IPS-NIHi7 (cell line): ENCODE measurements at regions not wholly inside any gene's neighbourhood (a gene's known extent, or its start where the extent isn't known, plus 50 kb on each side); places are given as distances from the start of the nearest gene placed in this dataset.
"Not testable (repeated sequence)": the region's sequence is repeated elsewhere in the genome, so short reads cannot be mapped to it uniquely, and the experiment has no call there.

ENCODE experiments used
- DNase-seq: peaks from one replicate; pipeline ENCODE4 v3.0.0; 2012; ENCODE audit warnings: mixed read lengths; ENCODE audit errors: extremely low spot score

- DNase-seq: no peak
Measured at GRCh38 chr2:128596396-128597120, 277.9 kb upstream of the HS6ST1 start.

GRCh38 chr2:128597121-128597762, 278.6 kb upstream of the HS6ST1 start:
- no peak for DNase-seq

GRCh38 chr2:128598260-128598659, 279.6 kb upstream of the HS6ST1 start:
- DNase-seq: not testable (repeated sequence)

GRCh38 chr2:128598862-128599441, 280.3 kb upstream of the HS6ST1 start:
- DNase-seq: no peak

- no peak for DNase-seq
Measured at GRCh38 chr2:128599700-128600099, 281.0 kb upstream of the HS6ST1 start.

- no peak for DNase-seq
Measured at GRCh38 chr2:128600581-128601297, 282.1 kb upstream of the HS6ST1 start.

- DNase-seq: no peak
Measured at GRCh38 chr2:128601298-128602037, 282.8 kb upstream of the HS6ST1 start.

GRCh38 chr2:128602038-128602698, 283.5 kb upstream of the HS6ST1 start:
- DNase-seq: no peak

GRCh38 chr2:128602699-128603101, 284.0 kb upstream of the HS6ST1 start:
- no peak for DNase-seq

- DNase-seq: no peak
Measured at GRCh38 chr2:128603411-128603924, 284.8 kb upstream of the HS6ST1 start.

GRCh38 chr2:128604045-128604444, 285.4 kb upstream of the HS6ST1 start:
- no peak for DNase-seq

GRCh38 chr2:128604581-128604980, 285.9 kb upstream of the HS6ST1 start:
- DNase-seq: not testable (repeated sequence)

GRCh38 chr2:128605421-128605820, 286.8 kb upstream of the HS6ST1 start:
- no peak for DNase-seq

- no peak for DNase-seq
Measured at GRCh38 chr2:128605931-128606330, 287.3 kb upstream of the HS6ST1 start.

GRCh38 chr2:128606837-128607236, 288.2 kb upstream of the HS6ST1 start:
- DNase-seq: no peak

- no peak for DNase-seq
Measured at GRCh38 chr2:128607440-128607839, 288.8 kb upstream of the HS6ST1 start.

- DNase-seq: no peak
Measured at GRCh38 chr2:128607911-128608506, 289.3 kb upstream of the HS6ST1 start.

GRCh38 chr2:128608921-128609880, 290.5 kb upstream of the HS6ST1 start:
- no peak for DNase-seq

GRCh38 chr2:128610496-128610895, 291.8 kb upstream of the HS6ST1 start:
- DNase-seq: no peak
